Neural progenitor cell (in vitro differentiated cells): ENCODE measurements at regions not wholly inside any gene's neighbourhood (a gene's known extent, or its start where the extent isn't known, plus 50 kb on each side); places are given as distances from the start of the nearest gene placed in this dataset.

ENCODE experiments used
- CTCF ChIP-seq: fragments of 200-600 bp; sonication (generic); IDR thresholded peaks from 2 replicates; pipeline ENCODE4 v1.5.1; 2017; ENCODE audit warnings: antibody characterized with exemption, mild to moderate bottlenecking
- EZH2 ChIP-seq: fragments of 200-600 bp; sonication (generic); IDR thresholded peaks from 2 replicates; pipeline ENCODE4 v1.6.1; 2017; ENCODE audit warnings: antibody characterized with exemption, mild to moderate bottlenecking, moderate library complexity

GRCh38 chr20:58144096-58144495 lies 84.4 kb downstream of the ANKRD60 start:
- TF ChIP-seq EZH2, result no peak
- TF ChIP-seq CTCF, result no peak
